ENCODE measurements at regions not wholly inside any gene's neighbourhood (a gene's known extent, or its start where the extent isn't known, plus 50 kb on each side); places are given as distances from the start of the nearest gene placed in this dataset.

DNA sequence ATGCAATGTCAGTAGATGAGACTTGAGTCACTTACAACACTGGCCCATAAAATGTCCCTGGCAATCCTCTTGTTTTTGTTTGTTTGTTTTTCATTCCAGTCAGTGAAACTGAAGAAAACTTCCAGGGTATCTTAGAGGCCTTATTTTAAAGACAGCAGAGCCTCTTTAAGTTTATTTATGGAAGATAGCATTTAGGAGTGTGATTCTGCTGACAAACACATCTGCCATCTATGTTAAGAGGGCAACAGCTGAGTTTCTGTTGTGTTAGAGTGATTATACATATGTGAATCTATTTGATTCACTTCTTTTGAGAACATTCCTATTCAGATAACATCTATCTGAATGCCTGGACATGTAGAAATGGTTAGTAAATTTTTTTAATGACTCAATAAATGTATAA is 812.6 kb downstream of the TENT5A start:
- DNase-seq (peak in 2 of 5 donors; percentile 21 to 27), FAIRE-seq (no peak)
- intact Hi-C loops (cut with DNase I) = no loop called here
- H3K4me1 ChIP-seq (ENCODE audit: control insufficient read depth in 2 of 3, insufficient read depth in 2 of 3, low read depth in 1 of 3, low read length in 3 of 3) = no peaks in the 10 kb centered on the region
- H3K27ac ChIP-seq (ENCODE audit: low read depth in 2 of 2, low read length in 2 of 2) = no peak overlapping the region
- no peak for TF ChIP-seq CTCF (IDR thresholded peaks at IDR 0.05; ENCODE audit: borderline replicate concordance, extremely low read depth, insufficient read depth)
- no peaks in the 10 kb centered on the region for H3K27me3 ChIP-seq (ENCODE audit: control insufficient read depth, insufficient read depth, low read length)
- no peak overlapping the region for H3K9ac ChIP-seq (ENCODE audit: low read length in 3 of 3)
- no peaks in the 10 kb centered on the region for H3K36me3 ChIP-seq (ENCODE audit: control insufficient read depth in 2 of 3, insufficient read depth in 3 of 3, low read length in 3 of 3)
- no peak overlapping the region for H3K4me3 ChIP-seq (ENCODE audit: low read length in 3 of 3)
- no peaks in the 10 kb centered on the region for H3K9me3 ChIP-seq (ENCODE audit: control insufficient read depth in 2 of 3, insufficient read depth in 1 of 3, low read length in 3 of 3)

- no peak for TF ChIP-seq CTCF (IDR thresholded peaks at IDR 0.05; ENCODE audit: borderline replicate concordance, extremely low read depth, insufficient read depth)
- Histone ChIP-seq H3K27me3 (ENCODE audit: control insufficient read depth, insufficient read depth, low read length) (no peaks in the 10 kb centered on the region), H3K36me3 (ENCODE audit: control insufficient read depth in 2 of 3, insufficient read depth in 3 of 3, low read length in 3 of 3) (no peaks in the 10 kb centered on the region), H3K4me1 (ENCODE audit: control insufficient read depth in 2 of 3, insufficient read depth in 2 of 3, low read depth in 1 of 3, low read length in 3 of 3) (no peaks in the 10 kb centered on the region), H3K9ac (ENCODE audit: low read length in 3 of 3) (no peak overlapping the region), H3K4me3 (ENCODE audit: low read length in 3 of 3) (no peak overlapping the region), H3K27ac (ENCODE audit: low read depth in 2 of 2, low read length in 2 of 2) (no peak overlapping the region), H3K9me3 (ENCODE audit: control insufficient read depth in 2 of 3, insufficient read depth in 1 of 3, low read length in 3 of 3) (no peaks in the 10 kb centered on the region)
- DNase-seq (no peak), FAIRE-seq (no peak)
- intact Hi-C loops (cut with DNase I) = no loop called here
Observed at GRCh38 chr6:80939480-80939879, 813.0 kb downstream of the TENT5A start.

- no peak overlapping the region for H3K27ac ChIP-seq (ENCODE audit: low read depth in 2 of 2, low read length in 2 of 2)
- DNase-seq (no peak), FAIRE-seq (no peak)
- no peak for TF ChIP-seq CTCF (IDR thresholded peaks at IDR 0.05; ENCODE audit: borderline replicate concordance, extremely low read depth, insufficient read depth)
- H3K36me3 ChIP-seq (ENCODE audit: control insufficient read depth in 2 of 3, insufficient read depth in 3 of 3, low read length in 3 of 3) = no peaks in the 10 kb centered on the region
- H3K27me3 ChIP-seq (ENCODE audit: control insufficient read depth, insufficient read depth, low read length) = no peaks in the 10 kb centered on the region
- no peak overlapping the region for H3K4me3 ChIP-seq (ENCODE audit: low read length in 3 of 3)
- intact Hi-C loops (cut with DNase I) = no loop called here
- no peaks in the 10 kb centered on the region for H3K9me3 ChIP-seq (ENCODE audit: control insufficient read depth in 2 of 3, insufficient read depth in 1 of 3, low read length in 3 of 3)
- no peaks in the 10 kb centered on the region for H3K4me1 ChIP-seq (ENCODE audit: control insufficient read depth in 2 of 3, insufficient read depth in 2 of 3, low read depth in 1 of 3, low read length in 3 of 3)
- H3K9ac ChIP-seq (ENCODE audit: low read length in 3 of 3) = no peak overlapping the region
Observed at GRCh38 chr6:80938131-80938530, 814.4 kb downstream of the TENT5A start.

GRCh38 chr6:80932359-80932758 is 820.1 kb downstream of the TENT5A start:
- no peak for FAIRE-seq
- intact Hi-C loops (cut with DNase I) = no loop called here
- no peak for TF ChIP-seq CTCF (IDR thresholded peaks at IDR 0.05; ENCODE audit: borderline replicate concordance, extremely low read depth, insufficient read depth)

More at GRCh38 chr6:80932359-80932758, 820.1 kb downstream of the TENT5A start:
- DNase-seq = no peak
- Histone ChIP-seq H3K4me1 (ENCODE audit: control insufficient read depth in 2 of 3, insufficient read depth in 2 of 3, low read depth in 1 of 3, low read length in 3 of 3) (no peaks in the 10 kb centered on the region), H3K9me3 (ENCODE audit: control insufficient read depth in 2 of 3, insufficient read depth in 1 of 3, low read length in 3 of 3) (no peaks in the 10 kb centered on the region), H3K27me3 (ENCODE audit: control insufficient read depth, insufficient read depth, low read length) (no peaks in the 10 kb centered on the region), H3K27ac (ENCODE audit: low read depth in 2 of 2, low read length in 2 of 2) (no peak overlapping the region), H3K36me3 (ENCODE audit: control insufficient read depth in 2 of 3, insufficient read depth in 3 of 3, low read length in 3 of 3) (no peaks in the 10 kb centered on the region), H3K9ac (ENCODE audit: low read length in 3 of 3) (no peak overlapping the region), H3K4me3 (ENCODE audit: low read length in 3 of 3) (no peak overlapping the region)

Measured in kidney (tissue), 13 donors.